ENCODE measurements at regions not wholly inside any gene's neighbourhood (a gene's known extent, or its start where the extent isn't known, plus 50 kb on each side); places are given as distances from the start of the nearest gene placed in this dataset.
"Not testable (repeated sequence)": the region's sequence is repeated elsewhere in the genome, so short reads cannot be mapped to it uniquely, and the experiment has no call there.

DNA sequence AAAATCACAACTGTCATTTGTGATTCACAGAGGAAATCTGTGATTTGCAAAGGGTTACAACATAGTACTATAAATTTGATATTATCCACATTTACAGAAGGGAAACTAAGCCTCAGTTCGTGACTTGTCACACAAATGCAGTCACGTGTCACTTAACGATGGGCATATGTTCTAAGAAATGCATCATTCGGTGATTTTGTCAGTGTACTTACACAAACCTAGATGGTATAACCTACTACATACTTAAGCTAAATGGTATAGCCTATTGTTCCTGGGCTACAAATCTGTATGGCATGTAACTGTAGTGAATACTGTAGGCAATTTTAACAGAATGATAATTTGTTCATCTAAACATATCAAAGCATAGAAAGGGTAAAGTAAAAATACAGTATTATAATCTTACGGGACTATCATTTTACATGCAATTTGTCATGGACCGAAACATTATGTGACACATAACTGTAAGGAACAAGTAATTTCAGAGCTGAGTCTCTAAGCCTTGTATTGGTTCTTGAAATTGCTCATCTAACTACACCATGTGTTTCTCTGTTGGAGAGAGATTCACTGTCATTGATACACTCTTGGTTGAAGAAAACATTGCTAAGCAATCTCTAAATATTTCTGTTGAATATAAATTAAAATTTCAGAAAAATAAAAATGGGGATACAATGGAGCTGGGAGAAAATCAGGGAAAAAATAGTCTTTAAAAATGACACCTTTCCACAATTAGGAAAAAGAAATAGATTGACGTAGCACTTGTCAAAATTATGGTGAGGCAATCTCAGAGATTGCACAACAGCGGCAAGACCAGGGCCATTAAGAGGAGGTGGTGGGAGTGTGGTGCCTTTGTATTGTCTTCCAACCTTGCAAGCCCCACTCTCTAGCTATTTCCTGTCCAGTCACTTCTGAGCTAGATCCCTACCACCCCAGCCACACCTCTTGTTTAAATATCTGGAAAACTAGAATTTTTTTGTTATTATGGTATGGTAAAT lies 645.8 kb upstream of the TBL1XR1 start:
- intact Hi-C loops (cut with DNase I) = no loop called here
- Histone ChIP-seq H3K9me3 (no peaks in the 10 kb centered on the region), H3K4me1 (no peaks in the 10 kb centered on the region), H3K36me3 (no peaks in the 10 kb centered on the region), H3K4me3 (no peak overlapping the region), H3K27me3 (no peaks in the 10 kb centered on the region), H3K27ac (no peak overlapping the region)
- TF ChIP-seq, protein P1, sequence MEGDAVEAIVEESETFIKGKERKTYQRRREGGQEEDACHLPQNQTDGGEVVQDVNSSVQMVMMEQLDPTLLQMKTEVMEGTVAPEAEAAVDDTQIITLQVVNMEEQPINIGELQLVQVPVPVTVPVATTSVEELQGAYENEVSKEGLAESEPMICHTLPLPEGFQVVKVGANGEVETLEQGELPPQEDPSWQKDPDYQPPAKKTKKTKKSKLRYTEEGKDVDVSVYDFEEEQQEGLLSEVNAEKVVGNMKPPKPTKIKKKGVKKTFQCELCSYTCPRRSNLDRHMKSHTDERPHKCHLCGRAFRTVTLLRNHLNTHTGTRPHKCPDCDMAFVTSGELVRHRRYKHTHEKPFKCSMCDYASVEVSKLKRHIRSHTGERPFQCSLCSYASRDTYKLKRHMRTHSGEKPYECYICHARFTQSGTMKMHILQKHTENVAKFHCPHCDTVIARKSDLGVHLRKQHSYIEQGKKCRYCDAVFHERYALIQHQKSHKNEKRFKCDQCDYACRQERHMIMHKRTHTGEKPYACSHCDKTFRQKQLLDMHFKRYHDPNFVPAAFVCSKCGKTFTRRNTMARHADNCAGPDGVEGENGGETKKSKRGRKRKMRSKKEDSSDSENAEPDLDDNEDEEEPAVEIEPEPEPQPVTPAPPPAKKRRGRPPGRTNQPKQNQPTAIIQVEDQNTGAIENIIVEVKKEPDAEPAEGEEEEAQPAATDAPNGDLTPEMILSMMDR (IDR thresholded peaks at IDR 0.05) = no peak
- DNase-seq (ENCODE audit: low spot score in 2 of 2) = no peak

DNA sequence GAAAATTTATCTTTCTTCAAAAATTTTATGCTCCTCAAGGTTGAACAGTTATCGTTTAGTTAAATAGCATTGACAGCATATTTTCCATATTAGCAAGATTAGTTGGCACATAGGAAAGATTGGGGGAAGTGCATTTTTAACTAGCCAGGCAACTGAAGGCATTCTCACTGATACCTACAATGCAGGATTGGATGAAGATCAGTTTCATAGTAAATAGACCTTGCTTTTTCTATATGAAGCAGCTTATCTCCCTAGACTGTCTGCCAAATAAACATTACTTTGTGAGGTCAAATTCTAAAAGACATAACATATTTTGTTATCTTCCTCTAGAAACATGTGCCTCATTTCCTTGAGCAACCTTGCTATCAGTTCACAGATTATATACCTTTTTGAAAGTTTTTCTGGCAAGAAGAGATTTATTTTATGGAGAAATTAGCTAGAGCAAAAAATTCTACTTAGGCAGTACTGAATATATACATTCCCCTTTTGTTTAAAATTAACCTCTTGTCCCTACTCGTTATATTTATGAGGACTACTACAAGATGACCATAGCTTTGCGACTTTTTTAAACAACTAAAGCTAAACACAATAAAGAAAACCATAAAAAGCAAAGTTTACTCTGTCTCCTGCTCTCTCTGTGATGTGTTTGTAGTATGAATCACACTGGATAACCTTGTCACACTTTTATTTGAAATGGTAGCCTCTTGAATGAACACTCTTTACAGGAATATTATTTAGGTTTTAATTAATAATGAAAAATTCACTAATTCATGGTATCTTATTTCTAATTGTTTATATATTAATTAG lies 654.9 kb upstream of the TBL1XR1 start:
- intact Hi-C loops (cut with DNase I) = no loop called here
- TF ChIP-seq, protein P1 (IDR thresholded peaks at IDR 0.05) = no peak
- H3K4me1 ChIP-seq = peaks cover 0 to 7% of the 10 kb centered on the region in 2 donors
- no peaks in the 10 kb centered on the region for H3K9me3 ChIP-seq
- no peak for DNase-seq (ENCODE audit: low spot score in 2 of 2)
- no peaks in the 10 kb centered on the region for H3K36me3 ChIP-seq
- H3K27ac ChIP-seq = no peak overlapping the region
- H3K4me3 ChIP-seq = no peak overlapping the region
- H3K27me3 ChIP-seq = no peaks in the 10 kb centered on the region

DNA sequence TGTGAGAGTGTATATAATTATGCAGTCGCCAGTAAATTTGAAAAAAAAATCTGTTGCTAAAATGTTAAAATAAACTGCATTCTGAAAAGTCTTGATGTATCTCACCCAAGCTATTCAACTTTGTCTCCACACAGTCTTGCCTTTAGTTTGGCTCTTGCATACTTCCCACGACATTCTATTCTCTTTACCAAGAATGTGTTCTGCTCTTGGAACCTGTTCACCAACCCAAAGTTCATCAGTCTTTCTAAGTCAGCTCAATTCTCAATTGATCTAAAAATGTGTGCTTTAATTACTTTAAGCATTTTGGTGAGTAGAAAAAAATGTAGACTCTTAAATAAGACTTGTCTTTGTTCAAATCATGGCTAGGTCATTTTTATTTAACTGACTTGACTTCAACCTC lies 657.7 kb upstream of the TBL1XR1 start:
- Histone ChIP-seq H3K27me3 (no peaks in the 10 kb centered on the region), H3K36me3 (no peaks in the 10 kb centered on the region), H3K4me1 (peaks cover 0 to 3% of the 10 kb centered on the region in 2 donors), H3K9me3 (peaks cover 0 to 13% of the 10 kb centered on the region in 2 donors), H3K27ac (no peak overlapping the region), H3K4me3 (no peak overlapping the region)
- intact Hi-C loops (cut with DNase I) = no loop called here
- TF ChIP-seq, protein P1 (IDR thresholded peaks at IDR 0.05) = no peak
- no peak for DNase-seq (ENCODE audit: low spot score in 2 of 2)

DNA sequence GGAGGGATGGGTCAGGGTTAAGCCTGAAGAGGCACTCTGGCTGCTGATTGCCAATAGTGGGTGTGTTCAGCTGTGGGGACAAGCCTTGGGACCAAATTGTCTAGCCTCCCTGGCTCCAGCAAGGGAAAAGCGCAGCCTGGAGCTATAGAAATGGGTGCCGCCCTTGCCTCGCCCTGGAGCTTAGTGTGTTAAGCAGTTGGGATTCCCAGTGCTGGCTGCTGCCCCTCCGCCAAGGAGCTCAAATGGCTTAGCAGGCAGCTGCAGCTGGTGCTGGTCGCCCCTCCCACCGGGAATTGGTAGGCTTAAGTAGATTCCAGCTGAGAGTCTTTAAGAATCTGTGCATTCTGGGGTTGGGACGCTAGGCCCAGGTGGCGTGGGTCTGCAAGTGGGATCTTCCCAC lies 662.9 kb upstream of the TBL1XR1 start:
- TF ChIP-seq, protein P1 (IDR thresholded peaks at IDR 0.05) = no peak
- intact Hi-C loops (cut with DNase I) = no loop called here
- no peak overlapping the region for H3K4me3 ChIP-seq
- no peak overlapping the region for H3K27ac ChIP-seq
- no peaks in the 10 kb centered on the region for H3K4me1 ChIP-seq
- no peaks in the 10 kb centered on the region for H3K27me3 ChIP-seq
- no peaks in the 10 kb centered on the region for H3K36me3 ChIP-seq
- DNase-seq (ENCODE audit: low spot score in 2 of 2) = no peak
- H3K9me3 ChIP-seq = peaks cover 0 to 31% of the 10 kb centered on the region in 2 donors

DNA sequence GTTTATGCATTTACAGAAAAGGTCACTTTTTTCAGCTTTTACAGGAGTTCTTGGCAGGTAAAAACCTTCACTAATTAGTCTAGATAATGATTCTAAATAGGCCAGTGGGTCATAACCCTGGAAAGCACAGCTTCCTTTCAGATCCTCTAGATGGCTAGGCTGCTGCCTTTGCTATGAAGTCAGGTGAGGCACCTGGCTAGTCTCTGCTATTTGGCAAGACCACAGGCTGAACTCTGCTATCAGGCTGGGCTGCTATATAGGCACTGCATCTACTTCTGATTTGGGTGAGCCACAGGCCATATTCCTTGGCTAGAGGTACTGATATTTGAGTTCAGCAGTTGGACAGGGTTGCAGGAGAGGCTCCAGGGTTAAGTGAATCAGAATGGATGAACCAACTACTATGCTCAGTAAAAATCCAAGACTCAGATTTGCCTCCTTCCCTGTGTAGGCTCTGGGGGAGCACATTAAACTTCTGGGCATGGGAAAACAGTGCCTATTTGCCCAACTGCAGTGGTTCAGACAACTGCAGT lies 665.7 kb upstream of the TBL1XR1 start:
- H3K27me3 ChIP-seq = no peaks in the 10 kb centered on the region
- TF ChIP-seq, protein P1 (IDR thresholded peaks at IDR 0.05) = no peak
- H3K36me3 ChIP-seq = no peaks in the 10 kb centered on the region
- no peak overlapping the region for H3K4me3 ChIP-seq
- DNase-seq (ENCODE audit: low spot score in 2 of 2) = no peak
- intact Hi-C loops (cut with DNase I) = no loop called here
- no peak overlapping the region for H3K27ac ChIP-seq
- H3K4me1 ChIP-seq = no peaks in the 10 kb centered on the region
- H3K9me3 ChIP-seq = peaks cover 0 to 35% of the 10 kb centered on the region in 2 donors

DNA sequence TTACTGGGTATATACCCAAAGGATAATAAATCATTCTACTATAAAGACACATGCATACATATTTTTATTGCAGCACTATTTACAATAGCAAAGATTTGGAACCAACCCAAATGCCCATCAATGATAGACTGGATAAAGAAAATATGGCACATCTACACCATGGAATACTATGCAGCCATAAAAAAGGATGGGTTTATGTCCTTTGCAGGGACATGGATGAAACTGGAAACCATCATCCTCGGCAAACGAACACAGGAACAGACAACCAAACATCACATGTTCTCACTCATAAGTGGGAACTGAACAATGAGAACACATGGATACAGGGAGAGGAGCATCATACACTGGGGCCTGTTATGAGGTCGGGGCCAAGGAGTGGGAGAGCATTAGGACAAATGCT lies 665.0 kb upstream of the KCNMB2 start:
- H3K9me3 ChIP-seq = peaks cover 0 to 29% of the 10 kb centered on the region in 2 donors

More for the DNA sequence above, 665.0 kb upstream of the KCNMB2 start:
- H3K36me3 ChIP-seq; DNase-seq (ENCODE audit: low spot score in 2 of 2); intact Hi-C loops (cut with DNase I); H3K27ac ChIP-seq; H3K4me1 ChIP-seq; H3K4me3 ChIP-seq; H3K27me3 ChIP-seq: not testable (repeated sequence)

Measured in ascending aorta (tissue), 2 donors.